ENCODE measurements at regions not wholly inside any gene's neighbourhood (a gene's known extent, or its start where the extent isn't known, plus 50 kb on each side); places are given as distances from the start of the nearest gene placed in this dataset.

DNA sequence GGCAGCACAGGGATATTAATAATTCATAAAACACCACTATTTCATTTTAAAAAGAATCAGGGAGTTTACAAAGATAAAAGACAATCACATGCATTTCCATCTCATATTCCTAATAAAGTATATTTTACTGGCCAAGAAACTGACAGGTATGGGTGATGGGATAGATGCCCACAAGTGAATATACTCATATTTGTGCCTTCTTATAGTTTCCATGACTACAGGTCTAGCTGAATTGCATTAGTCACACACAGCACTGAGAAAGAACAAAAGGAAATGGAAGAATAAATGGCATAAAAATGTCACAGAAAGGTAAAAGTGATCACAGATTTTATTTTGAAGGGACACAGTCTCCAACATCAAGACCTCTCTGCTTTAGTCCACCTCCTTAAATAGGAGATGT is 193.5 kb downstream of the PLK2 start:
- Histone ChIP-seq H3K27me3 (ENCODE audit: insufficient read depth, low read length) (no peaks in the 10 kb centered on the region), H3K36me3 (ENCODE audit: insufficient read depth, low read length) (no peaks in the 10 kb centered on the region), H3K9ac (ENCODE audit: low read length) (no peak overlapping the region), H3K9me3 (ENCODE audit: low read length) (no peaks in the 10 kb centered on the region), H3K27ac (ENCODE audit: low read depth, low read length, poor library complexity, severe bottlenecking) (no peak overlapping the region), H3F3A (ENCODE audit: insufficient read depth, low read length) (no peaks in the 10 kb centered on the region), H3K79me2 (ENCODE audit: insufficient read depth, low read length) (no peaks in the 10 kb centered on the region), H4K20me1 (ENCODE audit: insufficient read depth, low read length) (no peaks in the 10 kb centered on the region), H3K4me3 (ENCODE audit: low read depth, low read length, poor library complexity, severe bottlenecking) (no peak overlapping the region), H2AFZ (ENCODE audit: low read length) (no peak overlapping the region), H3K4me1 (ENCODE audit: insufficient read depth, low read length, severe bottlenecking) (no peaks in the 10 kb centered on the region), H3K4me2 (ENCODE audit: low read length) (no peak overlapping the region), H3K9me2 (ENCODE audit: low read depth, low read length) (no peaks in the 10 kb centered on the region)
- TF ChIP-seq, protein P1, sequence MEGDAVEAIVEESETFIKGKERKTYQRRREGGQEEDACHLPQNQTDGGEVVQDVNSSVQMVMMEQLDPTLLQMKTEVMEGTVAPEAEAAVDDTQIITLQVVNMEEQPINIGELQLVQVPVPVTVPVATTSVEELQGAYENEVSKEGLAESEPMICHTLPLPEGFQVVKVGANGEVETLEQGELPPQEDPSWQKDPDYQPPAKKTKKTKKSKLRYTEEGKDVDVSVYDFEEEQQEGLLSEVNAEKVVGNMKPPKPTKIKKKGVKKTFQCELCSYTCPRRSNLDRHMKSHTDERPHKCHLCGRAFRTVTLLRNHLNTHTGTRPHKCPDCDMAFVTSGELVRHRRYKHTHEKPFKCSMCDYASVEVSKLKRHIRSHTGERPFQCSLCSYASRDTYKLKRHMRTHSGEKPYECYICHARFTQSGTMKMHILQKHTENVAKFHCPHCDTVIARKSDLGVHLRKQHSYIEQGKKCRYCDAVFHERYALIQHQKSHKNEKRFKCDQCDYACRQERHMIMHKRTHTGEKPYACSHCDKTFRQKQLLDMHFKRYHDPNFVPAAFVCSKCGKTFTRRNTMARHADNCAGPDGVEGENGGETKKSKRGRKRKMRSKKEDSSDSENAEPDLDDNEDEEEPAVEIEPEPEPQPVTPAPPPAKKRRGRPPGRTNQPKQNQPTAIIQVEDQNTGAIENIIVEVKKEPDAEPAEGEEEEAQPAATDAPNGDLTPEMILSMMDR (IDR thresholded peaks at IDR 0.05; ENCODE audit: low read length) = no peak
- no peak for TF ChIP-seq EZH2 (IDR thresholded peaks at IDR 0.05; ENCODE audit: borderline replicate concordance, low read length)

DNA sequence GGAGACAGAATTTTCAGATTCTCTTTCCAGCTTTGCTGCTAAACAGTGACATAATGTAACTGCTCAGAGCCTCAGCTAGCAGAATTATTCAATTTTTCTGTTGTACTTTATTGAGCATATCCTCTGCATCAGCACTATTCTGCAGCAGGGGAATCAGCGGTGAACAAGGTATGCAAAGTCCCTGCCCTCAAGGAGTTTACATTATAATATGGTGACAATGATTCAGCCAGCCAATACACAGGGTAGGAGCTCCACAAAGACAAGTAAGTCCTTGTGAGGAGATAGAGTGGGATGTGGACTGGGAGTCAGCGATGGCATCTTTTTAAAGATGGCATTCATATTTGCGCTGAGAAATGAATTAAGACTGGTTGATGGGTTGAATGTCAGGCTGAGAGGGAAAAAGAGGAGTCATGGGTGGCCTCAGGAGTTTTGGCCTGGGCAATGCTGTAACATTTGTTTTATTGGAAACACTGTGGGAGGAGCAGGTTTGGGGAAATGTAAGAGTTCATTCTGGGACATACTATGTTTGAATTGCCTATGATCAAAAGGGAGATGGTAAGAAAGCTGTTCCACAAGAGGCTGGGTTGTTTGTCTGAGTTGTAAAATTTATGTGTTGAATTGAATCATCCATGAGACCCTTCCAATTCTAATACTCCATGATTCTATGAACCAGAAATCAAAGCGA is 194.5 kb downstream of the PLK2 start:
- no peaks in the 10 kb centered on the region for H3K36me3 ChIP-seq (ENCODE audit: insufficient read depth, low read length)
- no peaks in the 10 kb centered on the region for H3K9me3 ChIP-seq (ENCODE audit: low read length)
- H3F3A ChIP-seq (ENCODE audit: insufficient read depth, low read length) = no peaks in the 10 kb centered on the region
- H3K9me2 ChIP-seq (ENCODE audit: low read depth, low read length) = no peaks in the 10 kb centered on the region
- no peak overlapping the region for H2AFZ ChIP-seq (ENCODE audit: low read length)
- H3K9ac ChIP-seq (ENCODE audit: low read length) = no peak overlapping the region
- H3K4me2 ChIP-seq (ENCODE audit: low read length) = no peak overlapping the region
- TF ChIP-seq EZH2 (IDR thresholded peaks at IDR 0.05; ENCODE audit: borderline replicate concordance, low read length) = no peak
- TF ChIP-seq, protein P1 (IDR thresholded peaks at IDR 0.05; ENCODE audit: low read length) = no peak
- no peaks in the 10 kb centered on the region for H3K27me3 ChIP-seq (ENCODE audit: insufficient read depth, low read length)
- H3K27ac ChIP-seq (ENCODE audit: low read depth, low read length, poor library complexity, severe bottlenecking) = no peak overlapping the region
- no peaks in the 10 kb centered on the region for H3K79me2 ChIP-seq (ENCODE audit: insufficient read depth, low read length)
- H4K20me1 ChIP-seq (ENCODE audit: insufficient read depth, low read length) = no peaks in the 10 kb centered on the region
- H3K4me1 ChIP-seq (ENCODE audit: insufficient read depth, low read length, severe bottlenecking) = no peaks in the 10 kb centered on the region
- H3K4me3 ChIP-seq (ENCODE audit: low read depth, low read length, poor library complexity, severe bottlenecking) = no peak overlapping the region

DNA sequence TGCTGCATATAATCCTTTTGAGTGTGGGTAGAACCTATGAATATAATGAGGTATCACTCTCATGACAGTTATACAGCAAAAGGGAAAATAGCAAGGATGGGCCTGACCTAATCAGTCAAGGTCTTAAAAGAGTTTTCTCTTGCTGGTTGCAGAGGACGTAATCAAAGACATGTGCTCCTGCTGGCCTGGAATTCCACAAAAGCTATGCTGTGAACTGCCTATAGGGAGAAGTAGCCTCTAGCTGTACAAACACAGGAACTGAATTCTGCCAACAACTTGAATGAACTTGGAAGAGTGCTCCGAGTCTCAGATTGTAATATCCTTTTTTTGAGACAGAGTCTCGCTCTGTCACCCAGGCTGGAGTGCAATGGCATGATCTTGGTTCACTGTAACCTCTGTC is 195.6 kb downstream of the PLK2 start:
- H3K9me3 ChIP-seq (ENCODE audit: low read length) = no peaks in the 10 kb centered on the region
- H3K27me3 ChIP-seq (ENCODE audit: insufficient read depth, low read length) = no peaks in the 10 kb centered on the region
- H3K9ac ChIP-seq (ENCODE audit: low read length) = no peak overlapping the region
- no peaks in the 10 kb centered on the region for H3K36me3 ChIP-seq (ENCODE audit: insufficient read depth, low read length)
- H4K20me1 ChIP-seq (ENCODE audit: insufficient read depth, low read length) = no peaks in the 10 kb centered on the region
- no peak overlapping the region for H3K4me2 ChIP-seq (ENCODE audit: low read length)
- no peak overlapping the region for H3K4me3 ChIP-seq (ENCODE audit: low read depth, low read length, poor library complexity, severe bottlenecking)
- H3F3A ChIP-seq (ENCODE audit: insufficient read depth, low read length) = no peaks in the 10 kb centered on the region
- H3K27ac ChIP-seq (ENCODE audit: low read depth, low read length, poor library complexity, severe bottlenecking) = no peak overlapping the region
- no peaks in the 10 kb centered on the region for H3K4me1 ChIP-seq (ENCODE audit: insufficient read depth, low read length, severe bottlenecking)
- H3K79me2 ChIP-seq (ENCODE audit: insufficient read depth, low read length) = no peaks in the 10 kb centered on the region
- no peak overlapping the region for H2AFZ ChIP-seq (ENCODE audit: low read length)
- no peaks in the 10 kb centered on the region for H3K9me2 ChIP-seq (ENCODE audit: low read depth, low read length)
- no peak for TF ChIP-seq EZH2 (IDR thresholded peaks at IDR 0.05; ENCODE audit: borderline replicate concordance, low read length)
- TF ChIP-seq, protein P1 (IDR thresholded peaks at IDR 0.05; ENCODE audit: low read length) = no peak
